Endothelial cell of umbilical vein (primary cell): ENCODE measurements at regions not wholly inside any gene's neighbourhood (a gene's known extent, or its start where the extent isn't known, plus 50 kb on each side); places are given as distances from the start of the nearest gene placed in this dataset.

ENCODE experiments used
- BruUV-seq: library from RNA; stranded (reverse); fragments of 400-500 nt; replicated peaks from 2 replicates; lab custom pipeline; 2021; lab: Mats Ljungman, UMichigan
- CTCF ChIA-PET: fragments of 300-600, 350-600 bp; sonication (Branson Sonifier 250); formaldehyde crosslinking; loops from one replicate; lab custom pipeline; 2021; ENCODE audit warnings: antibody characterized with exemption, inconsistent platforms; lab: Charles Lee
- POLR2A ChIA-PET: fragments of 300-600, 350-600 bp; sonication (Branson Sonifier 250); formaldehyde crosslinking; loops from one replicate; lab custom pipeline; 2021; ENCODE audit warnings: antibody characterized with exemption, inconsistent platforms; lab: Charles Lee
- DNase-seq: peaks from one replicate; pipeline ENCODE4 v3.0.0-alpha.2; 2011; ENCODE audit warnings: low read depth, low spot score
- FAIRE-seq: peaks from 2 replicates; lab custom pipeline; 2011; peaks lifted over from hg19 to GRCh38; lab: Jason Lieb, UNC
- H2AFZ ChIP-seq: 2 replicates; pipeline ENCODE4 v1.6.0; 2012; ENCODE audit warnings: low read depth, low read length, control low read depth, inconsistent platforms
- H3K27ac ChIP-seq: 2 replicates; pipeline ENCODE4 v1.5.1; 2011; ENCODE audit warnings: low read depth, mild to moderate bottlenecking, control low read depth, low read length, moderate library complexity; ENCODE audit not compliant: insufficient read depth
- H3K27me3 ChIP-seq, 2 experiments: 2 replicates each; pipeline versions ENCODE4 v1.6.0 to v1.6.1; 2011; ENCODE audit warnings: low read length in 2 of 2, mixed read lengths in 1 of 2; ENCODE audit not compliant: control insufficient read depth in 2 of 2, insufficient read depth in 2 of 2
- H3K36me3 ChIP-seq, 2 experiments: 2 replicates in 1 of 2; 3 replicates in 1 of 2; pipeline ENCODE4 v1.5.1; 2011; ENCODE audit warnings: low read length in 2 of 2, mild to moderate bottlenecking in 1 of 2, moderate library complexity in 1 of 2; ENCODE audit not compliant: control insufficient read depth in 2 of 2, insufficient read depth in 2 of 2; ENCODE audit errors: extremely low read depth in 1 of 2
- H3K4me1 ChIP-seq: 3 replicates; pipeline ENCODE4 v1.5.1; 2011; ENCODE audit warnings: mild to moderate bottlenecking, low read length; ENCODE audit not compliant: control insufficient read depth, insufficient read depth; ENCODE audit errors: extremely low read depth
- H3K4me2 ChIP-seq: 2 replicates; pipeline ENCODE4 v1.6.1; 2011; ENCODE audit warnings: low read length, control low read depth, mixed read lengths; ENCODE audit not compliant: insufficient read depth
- H3K4me3 ChIP-seq, 3 experiments: fragments of 200-600 bp in 1 of 3; sonication (generic), shearing (Covaris generic) in 1 of 3; replicated peaks in 1 of 3; 2 replicates each; pipeline ENCODE4 v1.5.1; 2011 to 2016; ENCODE audit warnings: control low read depth in 3 of 3, low read length in 3 of 3, mild to moderate bottlenecking in 2 of 3, inconsistent platforms in 1 of 3, low read depth in 1 of 3, moderate library complexity in 1 of 3; ENCODE audit not compliant: insufficient read depth in 1 of 3
- H3K79me2 ChIP-seq: 2 replicates; pipeline ENCODE4 v1.6.0; 2012; ENCODE audit warnings: low read length, inconsistent platforms; ENCODE audit not compliant: control insufficient read depth, insufficient read depth
- H3K9ac ChIP-seq: replicated peaks from 2 replicates; pipeline ENCODE3; 2011; ENCODE audit warnings: low read length, control low read depth; ENCODE audit not compliant: insufficient read depth; ENCODE audit errors: extremely low read depth
- H3K9me1 ChIP-seq: replicated peaks from 3 replicates; pipeline ENCODE4 v1.6.0; 2011; ENCODE audit warnings: mild to moderate bottlenecking, low read length; ENCODE audit not compliant: control insufficient read depth, insufficient read depth; ENCODE audit errors: extremely low read depth
- H3K9me3 ChIP-seq: replicated peaks from 2 replicates; pipeline ENCODE4 v1.5.1; 2012; ENCODE audit warnings: low read length, inconsistent platforms; ENCODE audit not compliant: control insufficient read depth, insufficient read depth
- H4K20me1 ChIP-seq: replicated peaks from 2 replicates; pipeline ENCODE3; 2011; ENCODE audit warnings: mild to moderate bottlenecking, low read length; ENCODE audit not compliant: control insufficient read depth, insufficient read depth; ENCODE audit errors: extremely low read depth
- EZH2 ChIP-seq: IDR thresholded peaks from 2 replicates; pipeline ENCODE4 v1.6.1; 2012; ENCODE audit warnings: borderline replicate concordance, low read depth, mild to moderate bottlenecking, moderate library complexity, low read length, inconsistent platforms; ENCODE audit not compliant: severe bottlenecking
- FOS ChIP-seq: IDR thresholded peaks from 2 replicates; pipeline ENCODE4 v1.6.1; 2011; ENCODE audit warnings: mild to moderate bottlenecking, low read length, moderate library complexity, borderline replicate concordance; ENCODE audit not compliant: insufficient read depth
- GATA2 ChIP-seq: IDR thresholded peaks from 2 replicates; pipeline ENCODE4 v1.7.0; 2011; ENCODE audit warnings: low read depth, mild to moderate bottlenecking, moderate library complexity, mixed read lengths, low read length; ENCODE audit not compliant: insufficient read length, insufficient read depth
- MAX ChIP-seq: IDR thresholded peaks from 2 replicates; pipeline ENCODE4 v1.6.1; 2011; ENCODE audit not compliant: insufficient read depth, insufficient read length
- MYC ChIP-seq: IDR thresholded peaks from one replicate; pipeline ENCODE4 v1.6.1; 2011; ENCODE audit warnings: mild to moderate bottlenecking, low read depth, low read length
- POLR2AphosphoS5 ChIP-seq: IDR thresholded peaks from 2 replicates; pipeline ENCODE4 v1.6.1; 2012; ENCODE audit warnings: low read depth, mild to moderate bottlenecking, control low read depth, low read length, moderate library complexity; ENCODE audit not compliant: insufficient read depth
- dilution Hi-C: fragments of 300-500 bp; cut with MboI; formaldehyde crosslinking; loops from one replicate; pipeline ENCODE4 v1.15.0; 2019; ENCODE audit warnings: low sequenced_read_pairs; ENCODE audit not compliant: extremely low pct_ligation_motif_present
- intact Hi-C: fragments of 100-400 bp; cut with micrococcal nuclease; formaldehyde crosslinking; loops from one replicate; pipeline ENCODE4 v1.10.0; 2022

DNA sequence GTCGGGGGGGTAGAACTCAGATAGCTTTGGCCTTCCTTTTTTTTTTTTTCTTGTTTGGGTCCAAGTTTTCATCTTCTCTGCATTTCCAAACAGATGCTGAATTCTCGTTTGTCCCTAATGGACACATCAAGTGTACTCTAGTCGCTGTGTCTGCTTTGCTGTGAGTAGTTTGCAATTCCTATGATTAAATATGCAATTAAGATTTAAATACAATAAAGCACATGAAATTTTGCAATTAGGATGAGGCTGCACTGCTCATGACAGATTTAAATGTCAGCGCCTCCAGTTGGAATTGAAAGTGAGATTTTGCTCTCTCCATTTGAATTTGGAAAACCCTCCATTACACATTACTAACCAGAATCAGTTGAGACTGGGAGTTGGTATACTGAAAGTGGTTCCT, 70.4 kb downstream of the PFDN4 start:
- dilution Hi-C loops: no loop called here
- no TSS peak for BruUV-seq
- POLR2A ChIA-PET: no interaction called here
- no peak for DNase-seq
- no peak overlapping the region for H3K4me2 ChIP-seq
- H3K27ac ChIP-seq: no peak overlapping the region
- no peaks in the 10 kb centered on the region for H3K36me3 ChIP-seq
- H3K9ac ChIP-seq: no peak overlapping the region
- H3K79me2 ChIP-seq: no peaks in the 10 kb centered on the region
- H3K9me1 ChIP-seq: no peaks in the 10 kb centered on the region
- H4K20me1 ChIP-seq: no peaks in the 10 kb centered on the region
- CTCF ChIA-PET: interaction anchor here (1.0 kb wide), 1 partner anchor 56 kb away, joined by 3 read pairs; no protein-coding TSS in a partner anchor
- intact Hi-C loops: no loop called here
- H2AFZ ChIP-seq: no peak overlapping the region
- H3K9me3 ChIP-seq: no peaks in the 10 kb centered on the region
- H3K4me1 ChIP-seq: no peaks in the 10 kb centered on the region
- H3K27me3 ChIP-seq: no peaks in the 10 kb centered on the region
- no peak overlapping the region for H3K4me3 ChIP-seq
- TF ChIP-seq MAX (no peak), MYC (no peak), POLR2AphosphoS5 (no peak), FOS (no peak), GATA2 (no peak), EZH2 (no peak)
- no peak for FAIRE-seq

GRCh38 chr20:54282625-54283024, 74.7 kb downstream of the PFDN4 start:
- Histone ChIP-seq H3K27me3 (no peaks in the 10 kb centered on the region), H3K9me1 (no peaks in the 10 kb centered on the region), H2AFZ (no peak overlapping the region), H3K4me3 (no peak overlapping the region), H3K36me3 (no peaks in the 10 kb centered on the region), H4K20me1 (no peaks in the 10 kb centered on the region), H3K79me2 (no peaks in the 10 kb centered on the region), H3K4me1 (peaks cover 6% of the 10 kb centered on the region), H3K27ac (no peak overlapping the region), H3K9me3 (no peaks in the 10 kb centered on the region), H3K9ac (no peak overlapping the region), H3K4me2 (no peak overlapping the region)
- TF ChIP-seq GATA2: no peak
- DNase-seq (no peak), FAIRE-seq (no peak)
- ChIA-PET CTCF (no interaction called here), POLR2A (no interaction called here)
- intact Hi-C loops (loop anchor here (1.0 kb wide), 1 partner anchor 9 kb away; no protein-coding TSS in a partner anchor), dilution Hi-C loops (no loop called here)
- BruUV-seq: no TSS peak
